ENCODE measurements at regions not wholly inside any gene's neighbourhood (a gene's known extent, or its start where the extent isn't known, plus 50 kb on each side); places are given as distances from the start of the nearest gene placed in this dataset.
A peak's percentile ranks its signal among the peaks of the same experiment; 100 is the strongest.

GRCh38 chr18:51862051-51862715, 477.8 kb upstream of the DCC start:
- no peaks in the 10 kb centered on the region for H3K27me3 ChIP-seq (replicated peaks)
- no peak overlapping the region for H3K4me3 ChIP-seq
- H3K4me1 ChIP-seq (replicated peaks) = no peaks in the 10 kb centered on the region
- no peak overlapping the region for H3K27ac ChIP-seq
- no peaks in the 10 kb centered on the region for H3K36me3 ChIP-seq
- peaks cover 8% of the 10 kb centered on the region; the same call in 1 of the 2 replicates for H3K9me3 ChIP-seq (replicated peaks)
- no peak for DNase-seq (ENCODE audit: low read depth in 1 of 2, low spot score in 2 of 2)

GRCh38 chr18:51864219-51864965, 475.6 kb upstream of the DCC start:
- no peak for DNase-seq (ENCODE audit: low read depth in 1 of 2, low spot score in 2 of 2)
- no peak overlapping the region for H3K27ac ChIP-seq
- H3K27me3 ChIP-seq (replicated peaks) = no peaks in the 10 kb centered on the region
- no peak overlapping the region for H3K4me3 ChIP-seq
- H3K4me1 ChIP-seq (replicated peaks) = no peaks in the 10 kb centered on the region
- peaks cover 8% of the 10 kb centered on the region; the same call in 1 of the 2 replicates for H3K9me3 ChIP-seq (replicated peaks)
- no peaks in the 10 kb centered on the region for H3K36me3 ChIP-seq

GRCh38 chr18:51865538-51865937, 474.5 kb upstream of the DCC start:
- Histone ChIP-seq H3K27ac (no peak overlapping the region), H3K4me3 (no peak overlapping the region), H3K36me3 (no peaks in the 10 kb centered on the region), H3K4me1 (replicated peaks) (no peaks in the 10 kb centered on the region), H3K27me3 (replicated peaks) (no peaks in the 10 kb centered on the region), H3K9me3 (replicated peaks) (peaks cover 8% of the 10 kb centered on the region; the same call in 1 of the 2 replicates)
- DNase-seq (ENCODE audit: low read depth in 1 of 2, low spot score in 2 of 2) = no peak

GRCh38 chr18:51867767-51868166, 472.2 kb upstream of the DCC start:
- peaks cover 5% of the 10 kb centered on the region; the same call in 1 of the 2 replicates for H3K9me3 ChIP-seq (replicated peaks)
- no peaks in the 10 kb centered on the region for H3K4me1 ChIP-seq (replicated peaks)
- no peak overlapping the region for H3K27ac ChIP-seq
- DNase-seq (ENCODE audit: low read depth in 1 of 2, low spot score in 2 of 2) = no peak
- H3K27me3 ChIP-seq (replicated peaks) = no peaks in the 10 kb centered on the region
- H3K4me3 ChIP-seq = no peak overlapping the region
- H3K36me3 ChIP-seq = no peaks in the 10 kb centered on the region

- no peaks in the 10 kb centered on the region; the same call in 1 of the 2 replicates for H3K9me3 ChIP-seq (replicated peaks)
- H3K27me3 ChIP-seq (replicated peaks) = no peaks in the 10 kb centered on the region
- H3K36me3 ChIP-seq = no peaks in the 10 kb centered on the region
- no peaks in the 10 kb centered on the region for H3K4me1 ChIP-seq (replicated peaks)
- DNase-seq (ENCODE audit: low read depth in 1 of 2, low spot score in 2 of 2) = no peak
- H3K27ac ChIP-seq = no peak overlapping the region
- no peak overlapping the region for H3K4me3 ChIP-seq
These were observed 461.3 kb upstream of the DCC start for GRCh38 chr18:51878724-51879123.

- Histone ChIP-seq H3K4me1 (replicated peaks) (no peaks in the 10 kb centered on the region), H3K27me3 (replicated peaks) (no peaks in the 10 kb centered on the region)
- DNase-seq (ENCODE audit: low read depth in 1 of 2, low spot score in 2 of 2) = no peak
These were observed 460.7 kb upstream of the DCC start for GRCh38 chr18:51879329-51879728.

GRCh38 chr18:51881394-51881793, 458.6 kb upstream of the DCC start:
- Histone ChIP-seq H3K36me3 (no peaks in the 10 kb centered on the region), H3K4me3 (no peak overlapping the region), H3K4me1 (replicated peaks) (no peaks in the 10 kb centered on the region), H3K27me3 (replicated peaks) (no peaks in the 10 kb centered on the region), H3K9me3 (replicated peaks) (no peaks in the 10 kb centered on the region; the same call in 1 of the 2 replicates), H3K27ac (no peak overlapping the region)
- no peak for DNase-seq (ENCODE audit: low read depth in 1 of 2, low spot score in 2 of 2)

More at GRCh38 chr18:51879329-51879728, 460.7 kb upstream of the DCC start:
- Histone ChIP-seq H3K27ac (no peak overlapping the region), H3K9me3 (replicated peaks) (no peaks in the 10 kb centered on the region; the same call in 1 of the 2 replicates), H3K36me3 (no peaks in the 10 kb centered on the region), H3K4me3 (no peak overlapping the region)

GRCh38 chr18:51884039-51884438, 456.0 kb upstream of the DCC start:
- no peaks in the 10 kb centered on the region for H3K4me1 ChIP-seq (replicated peaks)
- no peaks in the 10 kb centered on the region for H3K27me3 ChIP-seq (replicated peaks)
- no peak overlapping the region for H3K4me3 ChIP-seq
- H3K27ac ChIP-seq = no peak overlapping the region
- no peaks in the 10 kb centered on the region for H3K36me3 ChIP-seq
- H3K9me3 ChIP-seq (replicated peaks) = no peaks in the 10 kb centered on the region; the same call in 1 of the 2 replicates
- DNase-seq (ENCODE audit: low read depth in 1 of 2, low spot score in 2 of 2) = no peak

- Histone ChIP-seq H3K4me3 (no peak overlapping the region), H3K27ac (no peak overlapping the region), H3K36me3 (no peaks in the 10 kb centered on the region), H3K9me3 (replicated peaks) (no peaks in the 10 kb centered on the region; the same call in 1 of the 2 replicates), H3K27me3 (replicated peaks) (no peaks in the 10 kb centered on the region), H3K4me1 (replicated peaks) (no peaks in the 10 kb centered on the region)
- peak in 1 of 2 experiments; percentile 5 for DNase-seq (ENCODE audit: low read depth in 1 of 2, low spot score in 2 of 2)
These were observed 449.2 kb upstream of the DCC start for GRCh38 chr18:51890762-51891161.

- H3K9me3 ChIP-seq (replicated peaks) = no peaks in the 10 kb centered on the region; the same call in 1 of the 2 replicates
These were observed 448.1 kb upstream of the DCC start for GRCh38 chr18:51891876-51892275.

GRCh38 chr18:51897884-51898283, 442.1 kb upstream of the DCC start:
- Histone ChIP-seq H3K9me3 (replicated peaks) (0 out of 2 replicates have a peak, but pooled peaks cover 2% of the 10 kb centered on the region), H3K27me3 (replicated peaks) (no peaks in the 10 kb centered on the region), H3K27ac (no peak overlapping the region), H3K36me3 (no peaks in the 10 kb centered on the region), H3K4me1 (replicated peaks) (no peaks in the 10 kb centered on the region), H3K4me3 (no peak overlapping the region)
- no peak for DNase-seq (ENCODE audit: low read depth in 1 of 2, low spot score in 2 of 2)

More at GRCh38 chr18:51891876-51892275, 448.1 kb upstream of the DCC start:
- no peaks in the 10 kb centered on the region for H3K27me3 ChIP-seq (replicated peaks)
- no peaks in the 10 kb centered on the region for H3K4me1 ChIP-seq (replicated peaks)
- H3K4me3 ChIP-seq = no peak overlapping the region
- no peaks in the 10 kb centered on the region for H3K36me3 ChIP-seq
- no peak for DNase-seq (ENCODE audit: low read depth in 1 of 2, low spot score in 2 of 2)
- H3K27ac ChIP-seq = no peak overlapping the region

GRCh38 chr18:51907687-51908597, 432.1 kb upstream of the DCC start:
- no peak overlapping the region for H3K27ac ChIP-seq
- DNase-seq (ENCODE audit: low read depth in 1 of 2, low spot score in 2 of 2) = no peak
- H3K4me1 ChIP-seq (replicated peaks) = no peaks in the 10 kb centered on the region
- H3K4me3 ChIP-seq = no peak overlapping the region
- peaks cover 3% of the 10 kb centered on the region for H3K9me3 ChIP-seq (replicated peaks)
- H3K36me3 ChIP-seq = no peaks in the 10 kb centered on the region
- no peaks in the 10 kb centered on the region for H3K27me3 ChIP-seq (replicated peaks)

GRCh38 chr18:51908598-51908944, 431.4 kb upstream of the DCC start:
- no peaks in the 10 kb centered on the region for H3K36me3 ChIP-seq
- H3K27ac ChIP-seq = no peak overlapping the region
- no peaks in the 10 kb centered on the region for H3K4me1 ChIP-seq (replicated peaks)
- H3K27me3 ChIP-seq (replicated peaks) = no peaks in the 10 kb centered on the region
- peaks cover 3% of the 10 kb centered on the region for H3K9me3 ChIP-seq (replicated peaks)
- no peak for DNase-seq (ENCODE audit: low read depth in 1 of 2, low spot score in 2 of 2)
- no peak overlapping the region for H3K4me3 ChIP-seq
